Neuronal stem cell (in vitro differentiated cells): ENCODE measurements at regions not wholly inside any gene's neighbourhood (a gene's known extent, or its start where the extent isn't known, plus 50 kb on each side); places are given as distances from the start of the nearest gene placed in this dataset.

Experiments used
- DNase-seq: peaks from one replicate; pipeline ENCODE4 v3.0.0-alpha.2; 2013; ENCODE audit warnings: low spot score
- H2AFZ ChIP-seq: one replicate; pipeline ENCODE4 v1.6.1; 2013; ENCODE audit warnings: mild to moderate bottlenecking, low read length, inconsistent platforms
- H2AK5ac ChIP-seq: 2 replicates; pipeline ENCODE4 v1.6.1; 2013; ENCODE audit warnings: low read depth, mild to moderate bottlenecking, inconsistent platforms, low read length, moderate library complexity, mixed read lengths
- H2BK120ac ChIP-seq: 2 replicates; pipeline ENCODE4 v1.6.1; 2013; ENCODE audit warnings: low read depth, mild to moderate bottlenecking, inconsistent platforms, low read length, moderate library complexity, mixed read lengths
- H2BK12ac ChIP-seq: one replicate; pipeline ENCODE4 v1.6.1; 2013; ENCODE audit warnings: low read length, inconsistent platforms
- H2BK15ac ChIP-seq: 2 replicates; pipeline ENCODE4 v1.6.1; 2013; ENCODE audit warnings: mild to moderate bottlenecking, low read length, inconsistent platforms, mixed read lengths
- H2BK5ac ChIP-seq: one replicate; pipeline ENCODE4 v1.6.1; 2013; ENCODE audit warnings: inconsistent platforms, mild to moderate bottlenecking, low read length, moderate library complexity
- H3K14ac ChIP-seq: one replicate; pipeline ENCODE4 v1.6.1; 2013; ENCODE audit warnings: low read length, inconsistent platforms
- H3K18ac ChIP-seq: 2 replicates; pipeline ENCODE4 v1.6.1; 2013; ENCODE audit warnings: low read length, inconsistent platforms
- H3K23ac ChIP-seq: 2 replicates; pipeline ENCODE4 v1.6.1; 2013; ENCODE audit warnings: low read depth, mild to moderate bottlenecking, mixed read lengths, low read length, inconsistent platforms; ENCODE audit not compliant: poor library complexity
- H3K27ac ChIP-seq: replicated peaks from 3 replicates; pipeline ENCODE4 v1.5.1; 2013; ENCODE audit warnings: low read length, inconsistent platforms
- H3K27me3 ChIP-seq, 3 experiments: 2 replicates each; pipeline ENCODE4 v1.6.1; 2013; ENCODE audit warnings: low read length in 3 of 3, mild to moderate bottlenecking in 2 of 3, inconsistent platforms in 1 of 3, low read depth in 1 of 3, mixed read lengths in 1 of 3, moderate library complexity in 1 of 3; ENCODE audit not compliant: control insufficient read depth in 3 of 3, insufficient read depth in 3 of 3
- H3K36me3 ChIP-seq, 2 donors: replicated peaks in 1 of 2; 2 replicates each; pipeline ENCODE4 v1.6.1; 2013; ENCODE audit warnings: low read length in 2 of 2; ENCODE audit not compliant: control insufficient read depth in 2 of 2, insufficient read depth in 2 of 2
- H3K4ac ChIP-seq: 2 replicates; pipeline ENCODE4 v1.6.1; 2013; ENCODE audit warnings: inconsistent platforms, mild to moderate bottlenecking, low read length, moderate library complexity
- H3K4me1 ChIP-seq, 2 donors: 1 replicate in 1 of 2; 2 replicates in 1 of 2; pipeline ENCODE4 v1.6.1; 2013; ENCODE audit warnings: low read length in 2 of 2, low read depth in 1 of 2; ENCODE audit not compliant: control insufficient read depth in 2 of 2, insufficient read depth in 1 of 2
- H3K4me2 ChIP-seq: one replicate; pipeline ENCODE4 v1.6.1; 2013; ENCODE audit warnings: mild to moderate bottlenecking, low read length, inconsistent platforms; ENCODE audit not compliant: insufficient read depth, poor library complexity, severe bottlenecking
- H3K4me3 ChIP-seq, 2 donors: 2 replicates each; pipeline ENCODE4 v1.5.1; 2013; ENCODE audit warnings: low read length in 2 of 2, mild to moderate bottlenecking in 2 of 2, inconsistent platforms in 1 of 2, moderate library complexity in 1 of 2
- H3K79me1 ChIP-seq: one replicate; pipeline ENCODE4 v1.6.1; 2013; ENCODE audit warnings: low read depth, mild to moderate bottlenecking, inconsistent platforms, low read length, moderate library complexity
- H3K9ac ChIP-seq: one replicate; pipeline ENCODE4 v1.6.1; 2013; ENCODE audit warnings: mild to moderate bottlenecking, low read depth, low read length, inconsistent platforms; ENCODE audit not compliant: poor library complexity
- H3K9me3 ChIP-seq, 2 donors: replicated peaks in 1 of 2; 2 replicates each; pipeline versions ENCODE3 to v1.6.1; 2013; ENCODE audit warnings: low read length in 2 of 2, mild to moderate bottlenecking in 2 of 2, inconsistent platforms in 1 of 2, low read depth in 1 of 2, mixed read lengths in 1 of 2, moderate library complexity in 1 of 2; ENCODE audit not compliant: control insufficient read depth in 2 of 2, insufficient read depth in 1 of 2
- H4K8ac ChIP-seq: one replicate; pipeline ENCODE4 v1.6.1; 2013; ENCODE audit warnings: low read depth, mild to moderate bottlenecking, inconsistent platforms, low read length, moderate library complexity
- H4K91ac ChIP-seq: one replicate; pipeline ENCODE4 v1.6.1; 2013; ENCODE audit warnings: low read length, low read depth, mild to moderate bottlenecking, inconsistent platforms; ENCODE audit not compliant: poor library complexity
- WGBS, 2 donors: extraction: QIAGEN DNeasy Blood & Tissue Kit; methylation state at CpG; one replicate each; pipeline ENCODE4 v1.1.7; 2013; ENCODE audit warnings: missing lambda C conversion rate in 2 of 2, mixed read lengths in 1 of 2; ENCODE audit not compliant: insufficient read length in 2 of 2, insufficient replicate concordance in 1 of 2; ENCODE audit errors: extremely low coverage in 2 of 2; 5-methylcytosine and 5-hydroxymethylcytosine counted together

DNA sequence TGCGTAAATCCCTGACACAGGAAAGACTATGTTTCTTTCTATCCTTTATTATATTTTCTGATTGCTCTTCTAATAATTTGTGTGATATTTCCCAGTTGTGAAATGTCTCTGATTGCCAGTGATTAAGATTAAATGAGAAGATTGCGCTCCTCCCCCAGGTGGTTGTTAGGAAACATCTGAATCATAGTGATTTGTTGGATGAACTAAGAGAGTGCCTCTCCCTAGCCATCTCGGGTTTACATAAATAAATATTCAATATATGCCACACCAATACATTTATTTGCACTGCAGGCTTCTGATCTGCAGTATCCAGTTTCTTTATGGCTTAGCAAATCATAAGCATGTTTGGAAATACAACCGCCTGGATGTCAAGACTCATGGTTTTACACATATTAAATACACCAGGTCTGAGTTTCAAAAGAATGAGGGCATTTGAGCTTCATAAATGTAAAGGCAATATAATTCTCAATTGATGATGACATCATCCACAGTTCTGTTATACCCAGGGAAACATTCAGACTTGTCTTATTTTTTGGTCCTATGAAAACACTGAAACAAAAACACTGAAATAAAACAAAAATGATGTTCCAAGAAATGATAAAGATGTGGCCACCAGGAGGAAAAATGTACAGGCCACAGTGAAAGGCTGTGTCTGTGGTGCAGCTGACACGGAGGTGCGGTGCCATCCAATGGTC lies 826.7 kb upstream of the ACVR2A start:
- Histone ChIP-seq H3K9ac (no peak overlapping the region), H2BK5ac (no peak overlapping the region), H3K4me2 (no peak overlapping the region), H2BK12ac (no peak overlapping the region), H3K9me3 (peaks cover 0 to 1% of the 10 kb centered on the region in 2 donors), H3K36me3 (no peaks in the 10 kb centered on the region), H3K27ac (no peak overlapping the region), H3K4ac (no peak overlapping the region), H4K91ac (no peak overlapping the region), H2BK15ac (no peak overlapping the region), H3K4me1 (no peaks in the 10 kb centered on the region), H2BK120ac (no peak overlapping the region), H3K27me3 (no peaks in the 10 kb centered on the region), H3K79me1 (no peaks in the 10 kb centered on the region), H3K18ac (no peak overlapping the region), H2AK5ac (no peak overlapping the region), H3K4me3 (no peak overlapping the region), H3K14ac (no peak overlapping the region), H4K8ac (no peak overlapping the region), H2AFZ (no peak overlapping the region), H3K23ac (no peak overlapping the region)
- DNase-seq = no peak
- WGBS, 2 donors = no CpG with 5 or more reads among the region's 6 CpGs

DNA sequence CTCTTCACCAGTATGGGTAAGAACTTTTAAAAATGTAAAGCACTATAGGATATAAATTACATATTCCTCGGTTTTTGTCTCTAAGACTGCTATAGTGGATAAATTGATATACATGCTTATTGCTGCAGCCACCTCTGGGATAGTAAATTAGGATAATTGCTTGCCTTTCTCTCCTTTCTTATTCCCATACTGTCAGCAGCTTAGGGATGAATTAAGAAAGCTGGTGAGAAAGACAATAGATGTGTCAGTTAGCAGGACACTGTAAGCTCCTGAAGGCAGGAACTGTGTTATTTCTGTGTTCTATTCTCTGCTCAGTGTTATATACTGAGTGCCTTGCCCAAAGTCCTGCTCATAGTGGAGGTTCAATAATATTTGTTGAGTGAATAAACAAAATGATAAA lies 828.6 kb upstream of the ACVR2A start:
- H4K91ac ChIP-seq = no peak overlapping the region
- no peaks in the 10 kb centered on the region for H3K4me1 ChIP-seq
- no peak overlapping the region for H2BK15ac ChIP-seq
- no peak overlapping the region for H3K9ac ChIP-seq
- H3K14ac ChIP-seq = no peak overlapping the region
- no peaks in the 10 kb centered on the region for H3K79me1 ChIP-seq
- no peak overlapping the region for H2AK5ac ChIP-seq
- H2BK5ac ChIP-seq = no peak overlapping the region
- no peak overlapping the region for H3K4me3 ChIP-seq
- H3K18ac ChIP-seq = no peak overlapping the region
- DNase-seq = no peak
- no peaks in the 10 kb centered on the region for H3K36me3 ChIP-seq
- no peak overlapping the region for H2BK12ac ChIP-seq
- H3K27me3 ChIP-seq = no peaks in the 10 kb centered on the region
- no peak overlapping the region for H4K8ac ChIP-seq
- no CpG with 5 or more reads among the region's 1 CpG for WGBS, 2 donors
- no peak overlapping the region for H2BK120ac ChIP-seq
- no peak overlapping the region for H3K4ac ChIP-seq
- no peak overlapping the region for H2AFZ ChIP-seq
- no peak overlapping the region for H3K4me2 ChIP-seq
- no peak overlapping the region for H3K27ac ChIP-seq
- H3K23ac ChIP-seq = no peak overlapping the region
- H3K9me3 ChIP-seq = no peaks in the 10 kb centered on the region

- Histone ChIP-seq H3K27me3 (no peaks in the 10 kb centered on the region), H2AFZ (no peak overlapping the region), H2BK5ac (no peak overlapping the region), H2BK120ac (no peak overlapping the region), H3K18ac (no peak overlapping the region), H3K79me1 (no peaks in the 10 kb centered on the region), H2BK12ac (no peak overlapping the region), H3K4me1 (no peaks in the 10 kb centered on the region), H3K9ac (no peak overlapping the region), H3K14ac (no peak overlapping the region), H4K91ac (no peak overlapping the region), H2BK15ac (no peak overlapping the region), H3K36me3 (no peaks in the 10 kb centered on the region), H3K23ac (no peak overlapping the region), H3K4ac (no peak overlapping the region), H3K27ac (no peak overlapping the region), H3K9me3 (no peaks in the 10 kb centered on the region), H2AK5ac (no peak overlapping the region), H4K8ac (no peak overlapping the region), H3K4me3 (no peak overlapping the region), H3K4me2 (no peak overlapping the region)
- WGBS, 2 donors = no CpG with 5 or more reads among the region's 1 CpG
- no peak for DNase-seq
Measured at GRCh38 chr2:147015591-147015990, 829.2 kb upstream of the ACVR2A start.

GRCh38 chr2:147013696-147014392 lies 831.0 kb upstream of the ACVR2A start:
- no peaks in the 10 kb centered on the region for H3K36me3 ChIP-seq

More at GRCh38 chr2:147013696-147014392, 831.0 kb upstream of the ACVR2A start:
- Histone ChIP-seq H3K14ac (no peak overlapping the region), H3K9me3 (no peaks in the 10 kb centered on the region), H2BK5ac (no peak overlapping the region), H2BK120ac (no peak overlapping the region), H4K91ac (no peak overlapping the region), H3K4me2 (no peak overlapping the region), H4K8ac (no peak overlapping the region), H3K18ac (no peak overlapping the region), H3K27me3 (no peaks in the 10 kb centered on the region), H3K27ac (no peak overlapping the region), H2AFZ (no peak overlapping the region), H2AK5ac (no peak overlapping the region), H3K4me1 (no peaks in the 10 kb centered on the region), H3K4me3 (no peak overlapping the region), H2BK15ac (no peak overlapping the region), H2BK12ac (no peak overlapping the region), H3K79me1 (no peaks in the 10 kb centered on the region), H3K9ac (no peak overlapping the region), H3K23ac (no peak overlapping the region), H3K4ac (no peak overlapping the region)
- DNase-seq = no peak
